ENCODE measurements at regions not wholly inside any gene's neighbourhood (a gene's known extent, or its start where the extent isn't known, plus 50 kb on each side); places are given as distances from the start of the nearest gene placed in this dataset.
"Not testable (repeated sequence)": the region's sequence is repeated elsewhere in the genome, so short reads cannot be mapped to it uniquely, and the experiment has no call there.

- DNase-seq, result no peak
Observed at GRCh38 chr2:236375973-236376476, 111.8 kb upstream of the ASB18 start.

GRCh38 chr2:236376566-236377244 is 112.5 kb upstream of the ASB18 start:
- no peak for DNase-seq

- no peak for DNase-seq
Observed at GRCh38 chr2:236380051-236380612, 115.9 kb upstream of the ASB18 start.

- not testable (repeated sequence) for DNase-seq
Observed at GRCh38 chr2:236381253-236381652, 117.0 kb upstream of the ASB18 start.

GRCh38 chr2:236389284-236390216 is 125.3 kb upstream of the ASB18 start:
- DNase-seq, result not testable (repeated sequence)

GRCh38 chr2:236393101-236393500 is 128.9 kb upstream of the ASB18 start:
- no peak for DNase-seq

- DNase-seq, result no peak
Observed at GRCh38 chr2:236393581-236393980, 129.4 kb upstream of the ASB18 start.

GRCh38 chr2:236394571-236394970 is 130.4 kb upstream of the ASB18 start:
- no peak for DNase-seq

GRCh38 chr2:236395067-236395466 is 130.9 kb upstream of the ASB18 start:
- DNase-seq, result no peak

- DNase-seq, result no peak
Observed at GRCh38 chr2:236396818-236397350, 132.7 kb upstream of the ASB18 start.

- DNase-seq, result no peak
Observed at GRCh38 chr2:236397681-236398080, 133.5 kb upstream of the ASB18 start.

- DNase-seq, result no peak
Observed at GRCh38 chr2:236399409-236399808, 135.2 kb upstream of the ASB18 start.

- DNase-seq, result no peak
Observed at GRCh38 chr2:236400046-236400574, 135.9 kb upstream of the ASB18 start.

GRCh38 chr2:236400594-236401360 is 136.6 kb upstream of the ASB18 start:
- DNase-seq, result no peak

GRCh38 chr2:236402033-236402790 is 138.0 kb upstream of the ASB18 start:
- DNase-seq, result no peak

- DNase-seq, result no peak
Observed at GRCh38 chr2:236403125-236403524, 138.9 kb upstream of the ASB18 start.

GRCh38 chr2:236403811-236404210 is 139.6 kb upstream of the ASB18 start:
- DNase-seq, result no peak

- DNase-seq, result no peak
Observed at GRCh38 chr2:236404346-236404745, 140.1 kb upstream of the ASB18 start.

- DNase-seq, result no peak
Observed at GRCh38 chr2:236405357-236405756, 141.2 kb upstream of the ASB18 start.

- no peak for DNase-seq
Observed at GRCh38 chr2:236408090-236408489, 143.9 kb upstream of the ASB18 start.

- no peak for DNase-seq
Observed at GRCh38 chr2:236408786-236409185, 144.6 kb upstream of the ASB18 start.
